ENCODE measurements at regions not wholly inside any gene's neighbourhood (a gene's known extent, or its start where the extent isn't known, plus 50 kb on each side); places are given as distances from the start of the nearest gene placed in this dataset.
"Not testable (repeated sequence)": the region's sequence is repeated elsewhere in the genome, so short reads cannot be mapped to it uniquely, and the experiment has no call there.

GRCh38 chr12:19675361-19675760 is 236.1 kb downstream of the AEBP2 start:
- no peak for FAIRE-seq
- DNase-seq (ENCODE audit: insufficient read length), result no peak
- TF ChIP-seq POLR2AphosphoS5 (IDR thresholded peaks at IDR 0.05; ENCODE audit: low read depth, low read length) (no peak), TAF1 (IDR thresholded peaks at IDR 0.05; ENCODE audit: borderline replicate concordance, low read depth, low read length) (no peak), POLR2A (IDR thresholded peaks at IDR 0.05; ENCODE audit: low read depth, low read length) (no peak)

- not testable (repeated sequence) for FAIRE-seq; DNase-seq (ENCODE audit: insufficient read length)
Observed at GRCh38 chr12:19678501-19678900, 239.2 kb downstream of the AEBP2 start.

GRCh38 chr12:19681007-19681406 is 241.7 kb downstream of the AEBP2 start:
- no peak for FAIRE-seq
- no peak for DNase-seq (ENCODE audit: insufficient read length)
- no peak for TF ChIP-seq TAF1 (IDR thresholded peaks at IDR 0.05; ENCODE audit: borderline replicate concordance, low read depth, low read length)
- no peak for TF ChIP-seq POLR2AphosphoS5 (IDR thresholded peaks at IDR 0.05; ENCODE audit: low read depth, low read length)
- TF ChIP-seq POLR2A (IDR thresholded peaks at IDR 0.05; ENCODE audit: low read depth, low read length), result no peak

GRCh38 chr12:19683178-19683927 is 244.1 kb downstream of the AEBP2 start:
- DNase-seq (ENCODE audit: insufficient read length) (no peak), FAIRE-seq (no peak)
- TF ChIP-seq POLR2AphosphoS5 (IDR thresholded peaks at IDR 0.05; ENCODE audit: low read depth, low read length) (no peak), TAF1 (IDR thresholded peaks at IDR 0.05; ENCODE audit: borderline replicate concordance, low read depth, low read length) (no peak), POLR2A (IDR thresholded peaks at IDR 0.05; ENCODE audit: low read depth, low read length) (no peak)

- FAIRE-seq (no peak), DNase-seq (ENCODE audit: insufficient read length) (no peak)
- no peak for TF ChIP-seq POLR2A (IDR thresholded peaks at IDR 0.05; ENCODE audit: low read depth, low read length)
- no peak for TF ChIP-seq POLR2AphosphoS5 (IDR thresholded peaks at IDR 0.05; ENCODE audit: low read depth, low read length)
Observed at GRCh38 chr12:19687371-19687770, 248.1 kb downstream of the AEBP2 start.

- DNase-seq (ENCODE audit: insufficient read length), result no peak
- no peak for TF ChIP-seq POLR2A (IDR thresholded peaks at IDR 0.05; ENCODE audit: low read depth, low read length)
- no peak for TF ChIP-seq POLR2AphosphoS5 (IDR thresholded peaks at IDR 0.05; ENCODE audit: low read depth, low read length)
- no peak for TF ChIP-seq TAF1 (IDR thresholded peaks at IDR 0.05; ENCODE audit: borderline replicate concordance, low read depth, low read length)
- no peak for FAIRE-seq
Observed at GRCh38 chr12:19688532-19688931, 249.2 kb downstream of the AEBP2 start.

- DNase-seq (ENCODE audit: insufficient read length) (no peak), FAIRE-seq (no peak)
- no peak for TF ChIP-seq POLR2AphosphoS5 (IDR thresholded peaks at IDR 0.05; ENCODE audit: low read depth, low read length)
- no peak for TF ChIP-seq POLR2A (IDR thresholded peaks at IDR 0.05; ENCODE audit: low read depth, low read length)
- TF ChIP-seq TAF1 (IDR thresholded peaks at IDR 0.05; ENCODE audit: borderline replicate concordance, low read depth, low read length), result no peak
Observed at GRCh38 chr12:19689226-19689625, 249.9 kb downstream of the AEBP2 start.

- FAIRE-seq, result no peak
- DNase-seq (ENCODE audit: insufficient read length), result no peak
- TF ChIP-seq POLR2A (IDR thresholded peaks at IDR 0.05; ENCODE audit: low read depth, low read length) (no peak), POLR2AphosphoS5 (IDR thresholded peaks at IDR 0.05; ENCODE audit: low read depth, low read length) (no peak), TAF1 (IDR thresholded peaks at IDR 0.05; ENCODE audit: borderline replicate concordance, low read depth, low read length) (no peak)
Observed at GRCh38 chr12:19689801-19690472, 250.6 kb downstream of the AEBP2 start.

GRCh38 chr12:19692091-19692490 is 252.8 kb downstream of the AEBP2 start:
- FAIRE-seq (no peak), DNase-seq (ENCODE audit: insufficient read length) (no peak)
- no peak for TF ChIP-seq POLR2A (IDR thresholded peaks at IDR 0.05; ENCODE audit: low read depth, low read length)

- no peak for FAIRE-seq
Observed at GRCh38 chr12:19692566-19692965, 253.3 kb downstream of the AEBP2 start.

GRCh38 chr12:19694627-19695026 is 255.3 kb downstream of the AEBP2 start:
- no peak for FAIRE-seq
- no peak for DNase-seq (ENCODE audit: insufficient read length)
- no peak for TF ChIP-seq POLR2A (IDR thresholded peaks at IDR 0.05; ENCODE audit: low read depth, low read length)
- TF ChIP-seq TAF1 (IDR thresholded peaks at IDR 0.05; ENCODE audit: borderline replicate concordance, low read depth, low read length), result no peak
- TF ChIP-seq POLR2AphosphoS5 (IDR thresholded peaks at IDR 0.05; ENCODE audit: low read depth, low read length), result no peak

More at GRCh38 chr12:19692566-19692965, 253.3 kb downstream of the AEBP2 start:
- TF ChIP-seq TAF1 (IDR thresholded peaks at IDR 0.05; ENCODE audit: borderline replicate concordance, low read depth, low read length) (no peak), POLR2AphosphoS5 (IDR thresholded peaks at IDR 0.05; ENCODE audit: low read depth, low read length) (no peak)
- no peak for DNase-seq (ENCODE audit: insufficient read length)

- no peak for FAIRE-seq
- DNase-seq (ENCODE audit: insufficient read length), result no peak
- TF ChIP-seq POLR2AphosphoS5 (IDR thresholded peaks at IDR 0.05; ENCODE audit: low read depth, low read length) (no peak), TAF1 (IDR thresholded peaks at IDR 0.05; ENCODE audit: borderline replicate concordance, low read depth, low read length) (no peak), POLR2A (IDR thresholded peaks at IDR 0.05; ENCODE audit: low read depth, low read length) (no peak)
Observed at GRCh38 chr12:19695244-19696098, 256.2 kb downstream of the AEBP2 start.

All from GM12892 (cell line).